ENCODE measurements at regions not wholly inside any gene's neighbourhood (a gene's known extent, or its start where the extent isn't known, plus 50 kb on each side); places are given as distances from the start of the nearest gene placed in this dataset.

- Mint-ChIP-seq H3K27me3 (ENCODE audit: low read depth) (no peaks in the 10 kb centered on the region), H3K27ac (ENCODE audit: unreplicated experiment) (no peak overlapping the region), H3K36me3 (ENCODE audit: low read depth) (no peaks in the 10 kb centered on the region), H3K4me1 (no peaks in the 10 kb centered on the region), H3K4me3 (no peak overlapping the region), H3K9me3 (peaks cover 4% of the 10 kb centered on the region)
- DNase-seq (ENCODE audit: low read depth, low spot score): no peak
- no peak for TF ChIP-seq CTCF (conservative IDR thresholded peaks at IDR 0.05)
Measured at GRCh38 chrX:150163221-150163930, 199.7 kb upstream of the MAMLD1 start.

- no peak overlapping the region for H3K4me3 Mint-ChIP-seq
- TF ChIP-seq CTCF (conservative IDR thresholded peaks at IDR 0.05): no peak
- no peaks in the 10 kb centered on the region for H3K36me3 Mint-ChIP-seq (ENCODE audit: low read depth)
- H3K4me1 Mint-ChIP-seq: no peaks in the 10 kb centered on the region
- peaks cover 4% of the 10 kb centered on the region for H3K9me3 Mint-ChIP-seq
- no peaks in the 10 kb centered on the region for H3K27me3 Mint-ChIP-seq (ENCODE audit: low read depth)
- no peak overlapping the region for H3K27ac Mint-ChIP-seq (ENCODE audit: unreplicated experiment)
- no peak for DNase-seq (ENCODE audit: low read depth, low spot score)
Measured at GRCh38 chrX:150163956-150164726, 199.0 kb upstream of the MAMLD1 start.

GRCh38 chrX:150164971-150165600, 198.0 kb upstream of the MAMLD1 start:
- TF ChIP-seq CTCF (conservative IDR thresholded peaks at IDR 0.05): no peak
- Mint-ChIP-seq H3K27ac (ENCODE audit: unreplicated experiment) (no peak overlapping the region), H3K9me3 (peaks cover 4% of the 10 kb centered on the region), H3K4me1 (no peaks in the 10 kb centered on the region), H3K4me3 (no peak overlapping the region), H3K27me3 (ENCODE audit: low read depth) (no peaks in the 10 kb centered on the region), H3K36me3 (ENCODE audit: low read depth) (no peaks in the 10 kb centered on the region)
- no peak for DNase-seq (ENCODE audit: low read depth, low spot score)

DNA sequence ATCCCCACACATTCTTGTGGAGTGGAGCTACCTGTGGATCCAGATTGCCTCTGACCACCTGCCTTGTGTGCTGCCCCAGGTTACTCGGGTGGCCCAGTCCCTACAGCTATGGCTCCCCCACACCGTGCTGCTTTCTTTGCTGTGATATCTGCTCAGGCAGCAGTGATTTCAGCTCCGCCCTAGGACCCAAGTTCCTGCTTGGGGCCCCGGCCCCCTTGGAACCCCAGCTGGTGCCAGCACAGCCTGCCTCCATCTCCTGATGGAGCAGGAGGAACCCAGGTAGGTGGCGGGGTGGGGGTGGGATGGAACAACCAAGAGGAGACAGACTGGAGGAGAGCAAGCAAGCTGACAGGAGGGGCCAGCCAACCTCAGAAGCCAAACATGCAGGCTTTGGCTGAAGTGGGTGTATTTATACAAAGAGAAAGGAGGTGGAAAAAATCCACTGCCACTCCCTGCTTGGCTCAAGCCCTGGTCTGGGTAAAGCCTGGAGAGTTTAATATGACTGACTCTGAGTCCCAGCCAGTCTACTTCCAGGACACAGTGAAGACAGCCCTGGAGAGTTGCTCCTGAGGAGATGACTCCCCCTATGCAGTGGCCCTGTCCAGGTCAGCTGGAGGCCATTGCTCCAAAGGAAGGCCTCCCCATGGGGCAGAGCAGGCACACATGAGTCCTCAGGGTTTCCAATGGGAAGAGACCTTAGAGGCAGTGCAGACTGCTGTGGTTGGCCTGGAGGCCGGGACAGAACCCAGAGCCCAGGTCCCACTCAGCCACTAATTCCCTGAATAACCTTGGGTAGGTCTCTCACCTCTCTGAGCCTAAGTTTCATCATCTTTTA, 197.1 kb upstream of the MAMLD1 start:
- H3K36me3 Mint-ChIP-seq (ENCODE audit: low read depth): no peaks in the 10 kb centered on the region
- H3K4me1 Mint-ChIP-seq: no peaks in the 10 kb centered on the region
- H3K27ac Mint-ChIP-seq (ENCODE audit: unreplicated experiment): no peak overlapping the region
- peaks cover 4% of the 10 kb centered on the region for H3K9me3 Mint-ChIP-seq
- no peaks in the 10 kb centered on the region for H3K27me3 Mint-ChIP-seq (ENCODE audit: low read depth)
- no peak for TF ChIP-seq CTCF (conservative IDR thresholded peaks at IDR 0.05)
- DNase-seq (ENCODE audit: low read depth, low spot score): no peak
- no peak overlapping the region for H3K4me3 Mint-ChIP-seq
